ENCODE measurements at regions not wholly inside any gene's neighbourhood (a gene's known extent, or its start where the extent isn't known, plus 50 kb on each side); places are given as distances from the start of the nearest gene placed in this dataset.

GRCh38 chr13:72657379-72657778 is 70.0 kb downstream of the MZT1 start:
- DNase-seq = no peak
- no peaks in the 10 kb centered on the region for H3K36me3 Mint-ChIP-seq
- no peak overlapping the region for H3K27ac ChIP-seq (ENCODE audit: low read depth, low read length)
- ChIA-PET POLR2A (no interaction called here), CTCF (no interaction called here)
- peaks cover 10 to 43% of the 10 kb centered on the region in 2 donors for H3K27me3 Mint-ChIP-seq
- no peaks in the 10 kb centered on the region for H3K9me3 ChIP-seq (ENCODE audit: low read length)
- no peaks in the 10 kb centered on the region for H3K36me3 ChIP-seq (ENCODE audit: insufficient read depth, low read length)
- H3K4me1 Mint-ChIP-seq = no peaks in the 10 kb centered on the region
- H3K4me3 ChIP-seq (ENCODE audit: low read length) = no peak overlapping the region
- H3K27me3 ChIP-seq (ENCODE audit: insufficient read depth, low read length, poor library complexity, severe bottlenecking) = peaks cover 2% of the 10 kb centered on the region
- H3K9me3 Mint-ChIP-seq = no peaks in the 10 kb centered on the region
- H3K4me1 ChIP-seq (ENCODE audit: insufficient read depth, low read length) = no peaks in the 10 kb centered on the region
- no peak overlapping the region for H3K27ac Mint-ChIP-seq
- H3K4me3 Mint-ChIP-seq = no peak overlapping the region

- H3K4me3 ChIP-seq (ENCODE audit: low read length) = no peak overlapping the region
- ChIA-PET POLR2A (no interaction called here), CTCF (interaction anchor here (1.1 kb wide), 1 partner anchor 33 kb away, joined by 3 read pairs; no protein-coding TSS in a partner anchor)
- H3K27me3 ChIP-seq (ENCODE audit: insufficient read depth, low read length, poor library complexity, severe bottlenecking) = peaks cover 3% of the 10 kb centered on the region
- no peak overlapping the region for H3K27ac ChIP-seq (ENCODE audit: low read depth, low read length)
- Mint-ChIP-seq H3K4me3 (no peak overlapping the region), H3K36me3 (no peaks in the 10 kb centered on the region), H3K9me3 (no peaks in the 10 kb centered on the region), H3K27me3 (peaks cover 10 to 39% of the 10 kb centered on the region in 2 donors), H3K4me1 (no peaks in the 10 kb centered on the region), H3K27ac (no peak overlapping the region)
- DNase-seq = no peak
- H3K36me3 ChIP-seq (ENCODE audit: insufficient read depth, low read length) = no peaks in the 10 kb centered on the region
- no peaks in the 10 kb centered on the region for H3K4me1 ChIP-seq (ENCODE audit: insufficient read depth, low read length)
- no peaks in the 10 kb centered on the region for H3K9me3 ChIP-seq (ENCODE audit: low read length)
Measured at GRCh38 chr13:72656357-72656756, 71.1 kb downstream of the MZT1 start.

- H3K27ac Mint-ChIP-seq = no peak overlapping the region
- no peak overlapping the region for H3K4me3 ChIP-seq (ENCODE audit: low read length)
- H3K4me1 Mint-ChIP-seq = no peaks in the 10 kb centered on the region
- H3K4me3 Mint-ChIP-seq = no peak overlapping the region
- ChIA-PET POLR2A (no interaction called here), CTCF (interaction anchor here (0.7 kb wide), 1 partner anchor 13 kb away, joined by 3 read pairs; no protein-coding TSS in a partner anchor)
- peaks cover 3% of the 10 kb centered on the region for H3K27me3 ChIP-seq (ENCODE audit: insufficient read depth, low read length, poor library complexity, severe bottlenecking)
- H3K27ac ChIP-seq (ENCODE audit: low read depth, low read length) = no peak overlapping the region
- DNase-seq = no peak
- peaks cover 9 to 39% of the 10 kb centered on the region in 2 donors for H3K27me3 Mint-ChIP-seq
- no peaks in the 10 kb centered on the region for H3K36me3 ChIP-seq (ENCODE audit: insufficient read depth, low read length)
- H3K9me3 Mint-ChIP-seq = peaks cover 0 to 2% (median 0%) of the 10 kb centered on the region in 5 donors
- H3K9me3 ChIP-seq (ENCODE audit: low read length) = no peaks in the 10 kb centered on the region
- H3K36me3 Mint-ChIP-seq = no peaks in the 10 kb centered on the region
- no peaks in the 10 kb centered on the region for H3K4me1 ChIP-seq (ENCODE audit: insufficient read depth, low read length)
Measured at GRCh38 chr13:72653506-72653905, 73.9 kb downstream of the MZT1 start.

DNA sequence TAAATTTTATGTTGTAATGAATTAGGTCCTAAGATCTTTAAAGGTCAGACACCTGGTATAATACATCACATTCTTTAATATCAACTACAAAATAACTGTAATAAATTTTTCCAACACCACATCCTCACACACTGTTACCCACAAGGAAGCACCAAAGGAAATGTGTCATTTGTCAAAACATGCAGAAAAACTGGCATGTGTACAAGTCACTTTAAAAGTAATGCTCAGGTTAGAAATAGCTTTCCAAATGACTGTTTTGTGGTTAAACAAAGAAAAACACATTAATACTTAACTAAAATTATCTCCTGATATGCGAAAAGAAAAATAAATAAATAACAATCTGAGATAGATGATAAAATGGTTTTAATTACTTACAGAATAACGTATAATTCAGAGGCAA is 74.7 kb downstream of the MZT1 start:
- Mint-ChIP-seq H3K9me3 (peaks cover 0 to 2% (median 0%) of the 10 kb centered on the region in 5 donors), H3K27ac (no peak overlapping the region), H3K27me3 (peaks cover 8 to 31% of the 10 kb centered on the region in 2 donors), H3K4me3 (no peak overlapping the region), H3K4me1 (no peaks in the 10 kb centered on the region), H3K36me3 (no peaks in the 10 kb centered on the region)
- Histone ChIP-seq H3K36me3 (ENCODE audit: insufficient read depth, low read length) (no peaks in the 10 kb centered on the region), H3K9me3 (ENCODE audit: low read length) (no peaks in the 10 kb centered on the region), H3K27me3 (ENCODE audit: insufficient read depth, low read length, poor library complexity, severe bottlenecking) (peaks cover 3% of the 10 kb centered on the region), H3K4me1 (ENCODE audit: insufficient read depth, low read length) (no peaks in the 10 kb centered on the region), H3K27ac (ENCODE audit: low read depth, low read length) (no peak overlapping the region), H3K4me3 (ENCODE audit: low read length) (no peak overlapping the region)
- no peak for DNase-seq
- ChIA-PET POLR2A (no interaction called here), CTCF (no interaction called here)

GRCh38 chr13:72651144-72651543 is 76.3 kb downstream of the MZT1 start:
- Mint-ChIP-seq H3K4me3 (no peak overlapping the region), H3K36me3 (no peaks in the 10 kb centered on the region)

DNA sequence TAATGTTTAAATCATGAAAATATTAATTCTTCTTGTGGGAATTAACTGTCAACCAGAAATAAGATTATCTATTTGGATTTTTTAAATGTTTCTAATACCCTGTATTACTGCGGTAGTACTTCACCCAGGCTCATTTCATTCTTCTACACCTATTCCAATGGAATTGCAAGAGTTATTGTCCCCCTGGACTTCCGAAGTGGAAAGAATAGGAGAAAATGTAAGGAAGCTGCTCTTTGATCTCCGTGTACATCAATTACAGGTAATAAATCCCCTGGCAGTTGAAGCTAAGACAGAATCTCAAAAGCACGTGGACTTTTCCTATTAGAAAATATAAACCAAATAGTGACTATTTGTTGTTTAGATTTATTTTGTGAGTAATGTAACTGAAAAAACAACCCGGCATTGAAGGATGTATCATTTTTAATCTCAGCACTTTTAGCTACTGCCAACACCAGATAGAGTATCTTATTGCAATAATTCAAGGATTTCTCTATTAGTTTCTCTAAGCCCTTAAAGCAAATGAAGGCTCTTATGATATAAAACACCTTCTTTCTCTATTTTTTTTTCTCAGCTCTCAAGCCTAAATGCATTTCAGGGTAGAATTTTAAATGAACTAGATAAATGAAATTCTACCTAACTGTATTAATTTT is 77.3 kb downstream of the MZT1 start:
- Mint-ChIP-seq H3K4me1 (no peaks in the 10 kb centered on the region), H3K27me3 (peaks cover 10 to 32% of the 10 kb centered on the region in 2 donors), H3K9me3 (peaks cover 0 to 2% (median 0%) of the 10 kb centered on the region in 5 donors), H3K36me3 (no peaks in the 10 kb centered on the region), H3K27ac (no peak overlapping the region), H3K4me3 (no peak overlapping the region)
- CTCF ChIA-PET = no interaction called here
- H3K9me3 ChIP-seq (ENCODE audit: low read length) = no peaks in the 10 kb centered on the region
- no peaks in the 10 kb centered on the region for H3K36me3 ChIP-seq (ENCODE audit: insufficient read depth, low read length)
- no peak for DNase-seq
- H3K27me3 ChIP-seq (ENCODE audit: insufficient read depth, low read length, poor library complexity, severe bottlenecking) = peaks cover 3% of the 10 kb centered on the region
- no peak overlapping the region for H3K4me3 ChIP-seq (ENCODE audit: low read length)
- H3K4me1 ChIP-seq (ENCODE audit: insufficient read depth, low read length) = no peaks in the 10 kb centered on the region
- POLR2A ChIA-PET = no interaction called here
- H3K27ac ChIP-seq (ENCODE audit: low read depth, low read length) = no peak overlapping the region

More at GRCh38 chr13:72651144-72651543, 76.3 kb downstream of the MZT1 start:
- no peaks in the 10 kb centered on the region for H3K4me1 ChIP-seq (ENCODE audit: insufficient read depth, low read length)
- no peak overlapping the region for H3K27ac ChIP-seq (ENCODE audit: low read depth, low read length)
- H3K9me3 ChIP-seq (ENCODE audit: low read length) = no peaks in the 10 kb centered on the region
- POLR2A ChIA-PET = no interaction called here
- peaks cover 10 to 36% of the 10 kb centered on the region in 2 donors for H3K27me3 Mint-ChIP-seq
- no peak for DNase-seq
- H3K9me3 Mint-ChIP-seq = peaks cover 0 to 2% (median 0%) of the 10 kb centered on the region in 5 donors
- no peaks in the 10 kb centered on the region for H3K36me3 ChIP-seq (ENCODE audit: insufficient read depth, low read length)
- H3K27ac Mint-ChIP-seq = peak overlapping the region in 1 of 8 donors; percentile 44
- H3K4me1 Mint-ChIP-seq = no peaks in the 10 kb centered on the region
- H3K4me3 ChIP-seq (ENCODE audit: low read length) = no peak overlapping the region
- CTCF ChIA-PET = no interaction called here
- H3K27me3 ChIP-seq (ENCODE audit: insufficient read depth, low read length, poor library complexity, severe bottlenecking) = peaks cover 3% of the 10 kb centered on the region

DNA sequence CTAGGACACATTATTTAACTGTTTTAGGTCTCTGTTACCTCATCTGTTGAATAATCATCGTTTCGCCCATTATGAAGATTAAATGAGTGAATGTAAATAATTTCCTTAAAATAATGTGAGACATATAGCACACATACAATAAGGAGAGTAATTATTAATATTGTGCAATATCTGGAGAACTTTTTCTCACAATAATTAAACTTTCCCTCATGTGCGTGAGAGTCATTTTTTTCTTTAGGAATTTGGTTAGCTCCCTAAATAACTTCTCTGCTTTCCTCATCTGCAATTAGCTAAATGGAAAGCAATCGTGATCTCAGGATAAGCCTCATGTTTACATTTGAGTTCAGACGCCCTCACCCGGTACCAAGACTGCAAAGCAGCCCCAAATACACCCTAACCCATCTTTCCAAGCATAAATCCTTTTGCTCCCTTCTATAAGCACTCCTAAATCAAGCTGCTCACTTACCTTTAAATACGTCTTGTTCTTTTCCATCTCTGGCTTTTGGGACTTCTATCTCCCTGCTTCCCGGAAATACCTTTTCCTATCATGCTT is 78.8 kb downstream of the MZT1 start:
- Mint-ChIP-seq H3K4me3 (no peak overlapping the region), H3K36me3 (no peaks in the 10 kb centered on the region), H3K4me1 (no peaks in the 10 kb centered on the region), H3K27me3 (peaks cover 10 to 21% of the 10 kb centered on the region in 2 donors), H3K9me3 (peaks cover 0 to 2% (median 0%) of the 10 kb centered on the region in 5 donors), H3K27ac (no peak overlapping the region)
- Histone ChIP-seq H3K27ac (ENCODE audit: low read depth, low read length) (no peak overlapping the region), H3K4me3 (ENCODE audit: low read length) (no peak overlapping the region), H3K9me3 (ENCODE audit: low read length) (no peaks in the 10 kb centered on the region), H3K4me1 (ENCODE audit: insufficient read depth, low read length) (no peaks in the 10 kb centered on the region), H3K36me3 (ENCODE audit: insufficient read depth, low read length) (no peaks in the 10 kb centered on the region), H3K27me3 (ENCODE audit: insufficient read depth, low read length, poor library complexity, severe bottlenecking) (peaks cover 3% of the 10 kb centered on the region)
- no peak for DNase-seq
- ChIA-PET CTCF (no interaction called here), POLR2A (no interaction called here)

DNA sequence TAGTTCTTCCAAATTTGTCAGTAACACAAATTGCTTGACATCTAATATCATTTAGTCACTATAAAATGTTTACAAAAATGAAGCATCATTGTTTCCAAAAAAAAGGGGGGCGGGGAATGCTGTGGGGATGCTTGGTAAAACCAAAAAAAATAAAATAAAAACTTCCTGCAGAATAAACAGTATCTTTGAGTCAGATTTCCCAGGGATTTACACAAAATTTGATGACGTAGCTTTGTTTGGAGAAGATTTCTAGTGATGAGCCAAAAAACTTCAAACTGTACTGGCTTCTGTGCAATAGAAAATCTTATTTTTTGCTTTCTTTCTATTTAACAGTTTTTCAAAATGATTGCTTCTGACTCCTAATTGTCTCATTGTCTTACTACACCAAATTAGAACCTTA is 80.0 kb downstream of the MZT1 start:
- H3K36me3 ChIP-seq (ENCODE audit: insufficient read depth, low read length) = no peaks in the 10 kb centered on the region
- CTCF ChIA-PET = no interaction called here
- Mint-ChIP-seq H3K27me3 (peaks cover 10 to 19% of the 10 kb centered on the region in 2 donors), H3K4me1 (no peaks in the 10 kb centered on the region), H3K27ac (no peak overlapping the region), H3K9me3 (peaks cover 0 to 2% (median 0%) of the 10 kb centered on the region in 5 donors), H3K4me3 (no peak overlapping the region), H3K36me3 (no peaks in the 10 kb centered on the region)
- H3K9me3 ChIP-seq (ENCODE audit: low read length) = no peaks in the 10 kb centered on the region
- DNase-seq = no peak
- peaks cover 2% of the 10 kb centered on the region for H3K27me3 ChIP-seq (ENCODE audit: insufficient read depth, low read length, poor library complexity, severe bottlenecking)
- H3K27ac ChIP-seq (ENCODE audit: low read depth, low read length) = no peak overlapping the region
- no peak overlapping the region for H3K4me3 ChIP-seq (ENCODE audit: low read length)
- POLR2A ChIA-PET = no interaction called here
- no peaks in the 10 kb centered on the region for H3K4me1 ChIP-seq (ENCODE audit: insufficient read depth, low read length)
